Mesodermal cell (in vitro differentiated cells): ENCODE measurements at regions not wholly inside any gene's neighbourhood (a gene's known extent, or its start where the extent isn't known, plus 50 kb on each side); places are given as distances from the start of the nearest gene placed in this dataset.

Experiments
- H3K27ac ChIP-seq: 2 replicates; pipeline ENCODE4 v1.7.0; 2013; ENCODE audit warnings: mild to moderate bottlenecking, low read depth, low read length, moderate library complexity; ENCODE audit not compliant: severe bottlenecking
- H3K36me3 ChIP-seq: 2 replicates; pipeline ENCODE4 v1.7.1; 2013; ENCODE audit warnings: mild to moderate bottlenecking, low read length, moderate library complexity; ENCODE audit not compliant: control insufficient read depth, insufficient read depth
- H3K4me1 ChIP-seq: one replicate; pipeline ENCODE4 v1.7.1; 2013; ENCODE audit warnings: mild to moderate bottlenecking, low read length; ENCODE audit not compliant: insufficient read depth, control insufficient read depth, poor library complexity, severe bottlenecking
- H3K4me3 ChIP-seq: 2 replicates; pipeline ENCODE4 v1.7.0; 2013; ENCODE audit warnings: low read length, control low read depth, mild to moderate bottlenecking; ENCODE audit not compliant: insufficient read depth, poor library complexity, severe bottlenecking; ENCODE audit errors: extremely low read depth
- H3K9me3 ChIP-seq: 2 replicates; pipeline ENCODE4 v1.7.1; 2013; ENCODE audit warnings: mild to moderate bottlenecking, low read length, moderate library complexity; ENCODE audit not compliant: control insufficient read depth
- WGBS, 2 experiments: methylation state at CpG; one replicate each; pipeline ENCODE4 v1.1.5; 2013; ENCODE audit warnings: missing lambda C conversion rate in 2 of 2; ENCODE audit not compliant: insufficient coverage in 2 of 2; 5-methylcytosine and 5-hydroxymethylcytosine counted together

DNA sequence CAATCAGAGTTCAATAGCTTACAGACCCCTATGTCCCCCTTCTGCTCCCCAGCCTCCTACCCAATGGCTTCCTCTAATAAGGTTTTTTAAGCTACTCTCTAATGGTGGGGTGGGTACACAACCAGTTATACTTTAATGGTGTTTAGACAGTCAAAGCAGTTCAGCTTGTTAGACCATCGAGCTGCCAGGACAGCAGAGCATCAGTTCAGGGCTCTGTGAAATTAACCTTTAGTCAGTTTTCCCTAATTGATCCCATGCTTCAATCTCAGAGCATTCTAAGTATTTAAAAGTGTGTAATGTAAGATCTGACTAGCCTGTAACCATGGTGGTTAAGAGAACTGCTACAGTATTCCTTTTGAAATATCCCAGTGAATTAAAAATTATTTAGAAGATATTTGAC lies 107.2 kb upstream of the ZNF644 start:
- Histone ChIP-seq H3K4me3 (no peak overlapping the region), H3K9me3 (peaks cover 5% of the 10 kb centered on the region), H3K4me1 (no peaks in the 10 kb centered on the region), H3K36me3 (no peaks in the 10 kb centered on the region), H3K27ac (no peak overlapping the region)
- WGBS, 2 experiments, result 75% methylated on average over 1 of the region's 1 CpG; no CpG with 5 or more reads in 1 of the 2 experiments

DNA sequence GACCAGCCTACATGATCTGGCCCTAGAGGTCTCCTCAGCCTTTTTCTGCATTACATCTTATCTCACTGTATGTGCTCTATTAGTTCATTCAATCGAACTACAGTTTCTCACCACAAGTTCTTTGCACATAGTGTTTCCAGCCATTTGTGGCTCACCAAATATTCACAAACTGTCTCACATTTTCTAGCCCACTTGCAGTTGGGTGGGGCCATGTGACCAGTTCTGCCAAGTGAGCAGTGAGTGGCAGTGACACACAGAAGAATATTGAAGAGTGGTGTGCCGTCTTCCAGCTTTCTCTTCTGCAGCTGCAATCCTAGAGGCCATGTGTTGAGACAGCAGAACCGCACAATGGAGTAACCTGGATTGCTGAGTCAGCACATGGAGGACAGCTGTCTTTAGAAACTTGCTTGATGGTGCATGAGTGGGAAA lies 103.2 kb upstream of the ZNF644 start:
- H3K9me3 ChIP-seq, result peaks cover 5% of the 10 kb centered on the region
- peaks cover 5% of the 10 kb centered on the region for H3K4me1 ChIP-seq
- no peaks in the 10 kb centered on the region for H3K36me3 ChIP-seq
- 91 to 100% methylated on average over 3 of the region's 3 CpGs for WGBS, 2 experiments
- H3K4me3 ChIP-seq, result no peak overlapping the region
- H3K27ac ChIP-seq, result no peak overlapping the region

DNA sequence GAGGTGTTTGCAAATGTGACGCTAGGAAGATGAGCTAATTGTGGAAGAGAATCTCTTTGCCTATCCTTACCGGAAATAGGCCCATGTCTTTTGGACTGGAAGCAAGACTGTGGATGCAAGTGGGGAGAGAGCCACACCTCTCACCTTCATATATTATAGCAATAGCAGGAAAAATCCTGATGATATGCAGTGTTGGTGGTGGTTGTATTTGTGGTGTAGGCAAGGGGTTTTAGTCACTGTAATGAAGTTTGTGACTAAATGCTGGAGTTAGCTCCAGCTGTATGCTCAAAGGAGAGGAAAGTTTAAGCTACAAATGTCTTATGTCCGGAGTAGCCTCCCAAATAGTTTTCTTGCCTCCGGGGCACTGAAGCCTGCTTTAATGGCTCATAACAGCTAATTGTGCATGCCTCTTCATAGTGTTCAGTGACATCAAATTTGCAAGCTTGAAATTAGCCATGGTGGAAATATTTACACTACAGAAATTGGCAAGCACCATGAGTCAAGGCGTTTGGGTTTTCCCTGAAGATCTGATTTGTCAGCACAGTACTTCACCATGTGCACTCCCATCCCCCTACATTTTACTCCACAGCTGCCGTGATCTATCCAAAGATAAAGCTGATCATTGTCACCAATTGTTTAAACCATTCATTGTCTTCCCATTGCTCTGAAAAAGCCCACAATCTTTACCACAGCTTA lies 102.6 kb upstream of the ZNF644 start:
- Histone ChIP-seq H3K9me3 (peaks cover 5% of the 10 kb centered on the region), H3K4me1 (peaks cover 5% of the 10 kb centered on the region), H3K36me3 (no peaks in the 10 kb centered on the region), H3K4me3 (no peak overlapping the region), H3K27ac (no peak overlapping the region)
- WGBS, 2 experiments, result 77 to 90% methylated on average over 3 of the region's 6 CpGs

DNA sequence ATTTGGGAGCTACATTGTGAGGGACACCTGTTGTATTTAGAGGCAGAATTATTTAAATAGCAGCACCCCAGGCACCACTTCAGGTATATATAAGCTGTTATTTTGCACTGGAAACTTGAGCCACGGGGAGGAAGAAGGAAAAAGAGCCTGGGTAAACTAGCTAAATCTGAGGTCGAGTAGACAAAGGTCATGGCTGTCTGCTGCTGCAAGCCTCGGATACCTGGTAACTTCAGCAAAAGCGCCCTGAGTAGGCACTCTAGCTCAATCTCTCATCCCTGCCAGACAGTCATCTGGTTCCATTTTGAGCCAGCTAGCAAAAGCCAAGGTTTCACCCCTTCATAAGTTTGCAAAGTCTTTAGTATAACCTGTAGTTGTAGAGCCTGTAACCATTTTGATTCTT lies 101.9 kb upstream of the ZNF644 start:
- Histone ChIP-seq H3K4me3 (no peak overlapping the region), H3K9me3 (peaks cover 5% of the 10 kb centered on the region), H3K36me3 (no peaks in the 10 kb centered on the region), H3K4me1 (peaks cover 5% of the 10 kb centered on the region), H3K27ac (no peak overlapping the region)
- 70 to 72% methylated on average over 3 to 4 of the region's 4 CpGs for WGBS, 2 experiments

DNA sequence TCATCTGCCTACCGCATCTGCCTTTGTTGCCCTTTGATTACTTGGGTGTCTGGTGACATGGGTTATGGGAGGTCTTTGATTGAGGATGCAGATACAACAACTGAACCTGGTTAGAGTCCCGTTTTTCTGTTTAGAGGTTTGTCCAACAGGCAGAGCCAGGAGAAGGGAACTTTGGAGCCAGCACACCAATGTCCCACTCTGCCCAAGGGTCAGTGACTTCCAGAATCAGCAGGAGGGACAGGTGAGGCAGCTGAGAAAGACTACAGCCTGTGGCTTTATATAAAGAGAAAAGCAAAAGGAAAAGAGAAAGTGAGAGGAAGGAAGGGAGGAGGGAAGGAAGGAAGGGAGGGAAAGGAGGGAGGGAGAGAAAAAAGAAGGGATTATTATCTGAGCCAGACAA lies 101.5 kb upstream of the ZNF644 start:
- peaks cover 5% of the 10 kb centered on the region for H3K4me1 ChIP-seq
- H3K27ac ChIP-seq, result no peak overlapping the region
- no peak overlapping the region for H3K4me3 ChIP-seq
- 50 to 86% methylated on average over 1 of the region's 2 CpGs for WGBS, 2 experiments
- H3K36me3 ChIP-seq, result no peaks in the 10 kb centered on the region
- H3K9me3 ChIP-seq, result peaks cover 5% of the 10 kb centered on the region

DNA sequence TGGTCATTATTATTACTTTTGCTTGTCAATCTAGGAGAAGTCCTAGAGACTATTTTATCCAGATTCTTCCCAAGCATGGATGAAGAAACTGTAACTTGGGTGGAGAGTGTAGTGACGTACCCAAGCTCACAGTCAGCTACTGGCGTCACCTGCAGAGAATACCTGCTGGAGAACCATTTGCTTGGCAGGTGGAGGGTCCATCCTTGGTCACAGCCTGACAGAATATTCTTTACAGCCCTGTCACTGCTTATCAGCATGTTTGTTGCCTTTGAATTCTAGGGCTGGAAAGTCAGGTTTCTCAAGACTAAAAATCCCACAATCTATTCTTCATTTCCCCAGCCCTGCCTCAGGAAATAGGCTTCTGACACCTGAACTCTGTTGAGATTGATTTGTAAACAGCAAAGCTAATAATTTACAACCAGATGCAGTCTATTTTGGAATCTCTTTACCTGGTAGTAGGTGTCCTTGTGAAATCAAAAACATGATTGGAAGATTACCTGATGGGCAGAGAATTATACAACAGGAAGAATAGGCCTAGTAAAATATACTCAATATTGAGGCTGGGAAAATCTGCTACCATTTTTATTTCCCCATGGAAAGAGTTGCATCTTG lies 100.4 kb upstream of the ZNF644 start:
- Histone ChIP-seq H3K4me3 (no peak overlapping the region), H3K9me3 (peaks cover 5% of the 10 kb centered on the region), H3K4me1 (peaks cover 5% of the 10 kb centered on the region), H3K27ac (no peak overlapping the region), H3K36me3 (no peaks in the 10 kb centered on the region)
- 86 to 88% methylated on average over 2 of the region's 2 CpGs for WGBS, 2 experiments

DNA sequence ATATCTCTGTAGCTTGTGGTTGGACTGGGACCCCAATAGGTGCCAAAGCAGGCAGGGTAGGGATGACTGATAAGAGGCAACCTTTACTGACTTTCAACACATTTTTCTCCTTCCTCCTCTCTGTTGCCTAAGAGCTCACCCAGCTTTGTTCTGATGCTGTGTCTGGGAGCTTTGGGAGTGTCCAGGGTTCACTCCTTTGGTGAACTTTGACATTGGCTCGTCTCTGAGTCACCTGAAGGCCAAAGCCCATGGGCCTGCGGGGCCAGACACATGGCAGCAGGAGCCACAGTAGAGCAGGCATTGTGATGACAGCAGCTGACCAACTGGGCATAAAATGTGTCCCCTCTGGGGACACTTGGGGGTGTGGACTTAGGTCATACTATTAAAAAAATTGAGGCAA lies 99.5 kb upstream of the ZNF644 start:
- Histone ChIP-seq H3K9me3 (peaks cover 5% of the 10 kb centered on the region), H3K4me3 (no peak overlapping the region), H3K27ac (no peak overlapping the region), H3K36me3 (no peaks in the 10 kb centered on the region), H3K4me1 (peaks cover 5% of the 10 kb centered on the region)
- WGBS, 2 experiments, result 100% methylated on average over 2 of the region's 2 CpGs; no CpG with 5 or more reads in 1 of the 2 experiments

DNA sequence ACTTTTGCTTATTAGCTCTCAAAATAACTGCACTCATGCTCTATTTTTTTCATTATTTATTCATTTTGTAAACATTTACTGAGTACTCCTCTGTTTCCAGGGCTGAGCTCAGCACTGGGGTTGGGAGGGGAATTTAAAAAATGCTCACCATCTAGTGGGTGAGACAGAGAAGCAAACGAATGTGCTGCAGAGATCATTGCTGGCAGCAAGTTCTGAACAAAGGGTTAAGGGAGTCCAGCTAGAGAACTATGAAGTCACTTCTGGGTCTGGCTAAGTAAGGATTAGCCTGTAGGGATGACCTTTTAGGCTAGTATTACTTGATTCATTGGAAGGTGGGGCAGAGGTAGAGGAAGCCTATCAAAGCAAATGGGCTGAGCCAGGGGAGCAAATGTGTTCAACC lies 99.1 kb upstream of the ZNF644 start:
- 38 to 50% methylated on average over 1 of the region's 1 CpG for WGBS, 2 experiments
- Histone ChIP-seq H3K9me3 (peaks cover 5% of the 10 kb centered on the region), H3K4me1 (peaks cover 5% of the 10 kb centered on the region), H3K27ac (no peak overlapping the region), H3K36me3 (no peaks in the 10 kb centered on the region), H3K4me3 (no peak overlapping the region)

DNA sequence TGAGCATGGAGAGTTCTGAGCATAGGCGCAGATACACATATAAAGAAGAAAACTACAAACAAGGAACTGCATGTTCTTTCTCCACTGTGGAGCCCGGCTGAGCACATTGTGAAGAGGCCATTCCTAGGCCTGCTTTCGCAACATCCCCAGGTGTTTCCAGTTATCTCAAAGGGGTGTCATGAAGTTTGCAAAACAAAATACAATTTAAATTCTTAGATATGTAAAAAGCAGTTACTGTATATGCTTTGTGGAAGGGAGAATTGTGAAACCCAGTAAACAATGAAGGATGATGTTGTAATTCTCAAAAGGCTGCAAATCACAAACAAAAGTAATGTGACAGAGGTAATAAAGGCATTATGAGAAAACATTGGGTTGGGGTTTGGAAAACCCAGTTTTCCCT lies 98.6 kb upstream of the ZNF644 start:
- H3K36me3 ChIP-seq, result no peaks in the 10 kb centered on the region
- H3K4me1 ChIP-seq, result peaks cover 5% of the 10 kb centered on the region
- no peak overlapping the region for H3K4me3 ChIP-seq
- WGBS, 2 experiments, result 81 to 100% methylated on average over 1 to 2 of the region's 3 CpGs
- no peak overlapping the region for H3K27ac ChIP-seq
- peaks cover 5% of the 10 kb centered on the region for H3K9me3 ChIP-seq

DNA sequence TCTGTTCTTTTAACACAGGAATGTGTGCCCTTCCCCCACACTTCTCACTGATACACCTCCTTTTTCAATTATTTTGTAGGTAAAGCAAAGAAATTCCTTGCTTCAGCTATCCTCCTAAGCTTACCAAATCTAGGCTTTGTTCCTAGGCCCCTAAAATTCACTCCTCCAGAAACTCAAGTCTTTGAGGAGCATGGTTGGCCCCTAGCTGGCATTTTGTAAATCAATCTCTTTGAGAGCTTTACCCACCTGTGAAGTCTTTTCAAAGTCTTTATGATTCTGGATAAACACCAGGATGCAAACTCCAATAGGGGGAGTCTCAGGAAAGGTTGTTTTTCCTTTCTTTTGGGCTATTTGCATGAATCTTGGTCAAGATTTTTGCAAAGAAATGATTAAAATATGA lies 82.9 kb upstream of the ZNF644 start:
- H3K4me3 ChIP-seq, result no peak overlapping the region
- H3K27ac ChIP-seq, result no peak overlapping the region
- peaks cover 8% of the 10 kb centered on the region for H3K4me1 ChIP-seq
- H3K9me3 ChIP-seq, result no peaks in the 10 kb centered on the region
- no peaks in the 10 kb centered on the region for H3K36me3 ChIP-seq

DNA sequence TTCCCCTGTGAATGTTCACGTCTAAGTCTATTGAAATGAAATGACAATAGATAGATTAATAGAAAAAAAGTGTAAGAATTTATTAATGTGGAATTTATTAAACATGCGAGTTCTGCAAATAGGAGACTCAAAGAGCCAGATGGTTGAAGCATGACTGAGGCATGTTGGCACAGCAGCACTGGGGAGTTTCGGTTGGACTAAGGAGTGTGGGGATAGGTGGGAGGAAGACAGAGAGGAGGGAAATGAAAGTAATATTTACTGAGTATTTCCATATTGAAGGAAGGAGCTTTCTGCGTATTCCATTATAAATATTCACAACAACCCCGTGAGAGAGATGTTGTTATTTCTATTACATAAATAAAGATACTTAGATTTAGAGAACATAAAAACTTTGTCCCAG lies 79.5 kb upstream of the ZNF644 start:
- H3K4me3 ChIP-seq, result no peak overlapping the region
- H3K27ac ChIP-seq, result no peak overlapping the region
- H3K9me3 ChIP-seq, result no peaks in the 10 kb centered on the region
- no peaks in the 10 kb centered on the region for H3K36me3 ChIP-seq
- WGBS, 2 experiments, result 100% methylated on average over 2 to 3 of the region's 5 CpGs
- peaks cover 22% of the 10 kb centered on the region for H3K4me1 ChIP-seq
